Loucy (cell line): ENCODE measurements at regions not wholly inside any gene's neighbourhood (a gene's known extent, or its start where the extent isn't known, plus 50 kb on each side); places are given as distances from the start of the nearest gene placed in this dataset.

Experiments used
- H2AFZ ChIP-seq: fragments of 200-600 bp; sonication (generic); 2 replicates; pipeline ENCODE4 v1.6.0; 2016; ENCODE audit warnings: antibody characterized with exemption, mild to moderate bottlenecking, low read length, moderate library complexity
- H3F3A ChIP-seq: fragments of 200-600 bp; 2 replicates; pipeline ENCODE4 v1.6.0; 2016; ENCODE audit warnings: antibody characterized with exemption, low read depth, mild to moderate bottlenecking
- H3K27me3 ChIP-seq: fragments of 200-600 bp; sonication (generic); 2 replicates; pipeline ENCODE4 v1.6.1; 2014; ENCODE audit warnings: low read length, mild to moderate bottlenecking; ENCODE audit not compliant: insufficient read depth, poor library complexity, severe bottlenecking
- H3K36me3 ChIP-seq: fragments of 200-600 bp; sonication (generic); 2 replicates; pipeline ENCODE4 v1.6.1; 2016; ENCODE audit warnings: low read length; ENCODE audit not compliant: insufficient read depth
- H3K4me1 ChIP-seq: fragments of 200-600 bp; sonication (generic); 2 replicates; pipeline ENCODE4 v1.5.1; 2014; ENCODE audit warnings: low read length, mild to moderate bottlenecking; ENCODE audit not compliant: insufficient read depth, poor library complexity, severe bottlenecking
- H3K4me2 ChIP-seq: fragments of 200-600 bp; sonication (generic); 2 replicates; pipeline ENCODE4 v1.6.0; 2014; ENCODE audit warnings: antibody characterized with exemption, low read length, low read depth, mild to moderate bottlenecking; ENCODE audit not compliant: poor library complexity, severe bottlenecking
- H3K4me3 ChIP-seq: fragments of 200-600 bp; sonication (generic); 2 replicates; pipeline ENCODE4 v1.5.1; 2014; ENCODE audit warnings: low read length, mild to moderate bottlenecking, mixed read lengths; ENCODE audit not compliant: poor library complexity, severe bottlenecking
- H3K79me2 ChIP-seq: fragments of 200-600 bp; sonication (generic); 2 replicates; pipeline ENCODE4 v1.6.1; 2014; ENCODE audit warnings: low read length; ENCODE audit not compliant: insufficient read depth
- H3K9ac ChIP-seq: fragments of 200-600 bp; sonication (generic); 2 replicates; pipeline ENCODE4 v1.6.0; 2014; ENCODE audit warnings: mild to moderate bottlenecking, low read depth, low read length, moderate library complexity; ENCODE audit not compliant: poor library complexity, severe bottlenecking
- H3K9me2 ChIP-seq: fragments of 200-600 bp; sonication (generic); replicated peaks from 2 replicates; pipeline ENCODE4 v1.6.1; 2016; ENCODE audit warnings: low read depth, low read length, mixed read lengths
- H3K9me3 ChIP-seq: fragments of 200-600 bp; sonication (generic); 2 replicates; pipeline ENCODE4 v1.6.1; 2014; ENCODE audit warnings: mild to moderate bottlenecking, antibody characterized with exemption, low read length, low read depth; ENCODE audit not compliant: insufficient read depth
- H4K20me1 ChIP-seq: fragments of 200-600 bp; sonication (generic); 2 replicates; pipeline ENCODE4 v1.6.0; 2014; ENCODE audit warnings: antibody characterized with exemption, low read length, mild to moderate bottlenecking; ENCODE audit not compliant: insufficient read depth, poor library complexity, severe bottlenecking
- CTCF ChIP-seq: fragments of 200-600 bp; sonication (generic); conservative IDR thresholded peaks from 2 replicates; pipeline ENCODE4 v1.5.1; 2014; ENCODE audit warnings: mild to moderate bottlenecking, antibody characterized with exemption, low read length
- EZH2phosphoT487 ChIP-seq: fragments of 200-600 bp; IDR thresholded peaks from 2 replicates; pipeline ENCODE4 v1.6.1; 2018; ENCODE audit warnings: antibody characterized with exemption, mild to moderate bottlenecking, moderate library complexity, borderline replicate concordance

GRCh38 chr12:38016602-38017001 lies 300.0 kb upstream of the ALG10B start:
- H4K20me1 ChIP-seq, result no peaks in the 10 kb centered on the region
- H3K27me3 ChIP-seq, result no peaks in the 10 kb centered on the region
- no peaks in the 10 kb centered on the region for H3K79me2 ChIP-seq
- no peaks in the 10 kb centered on the region for H3K9me2 ChIP-seq
- H3K4me1 ChIP-seq, result no peaks in the 10 kb centered on the region
- no peaks in the 10 kb centered on the region for H3K36me3 ChIP-seq
- no peak overlapping the region for H3K9ac ChIP-seq
- H3K4me2 ChIP-seq, result no peak overlapping the region
- no peak overlapping the region for H3K4me3 ChIP-seq
- H3K9me3 ChIP-seq, result peaks cover 18% of the 10 kb centered on the region; the same call in 1 of the 2 replicates
- no peak overlapping the region for H2AFZ ChIP-seq
- no peak for TF ChIP-seq EZH2phosphoT487
- TF ChIP-seq CTCF, result no peak
- H3F3A ChIP-seq, result no peaks in the 10 kb centered on the region

DNA sequence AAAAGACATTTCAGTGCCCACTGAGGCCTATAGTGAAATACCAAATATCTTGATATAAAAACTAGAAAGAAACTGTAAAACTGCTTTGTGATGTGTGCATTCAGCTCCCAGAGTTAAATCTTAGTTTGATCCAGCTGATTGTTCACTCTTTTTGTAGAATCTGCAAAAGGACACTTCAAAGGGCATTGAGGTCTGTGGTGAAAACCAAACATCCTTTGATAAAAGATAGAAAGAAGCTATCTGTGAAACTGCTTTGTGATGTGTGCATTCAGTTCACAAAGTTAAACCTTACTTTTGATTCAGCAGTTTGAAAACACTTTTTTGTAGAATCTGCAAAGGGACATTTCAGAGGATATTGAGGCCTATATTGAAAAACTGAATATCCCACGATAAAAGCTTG lies 290.7 kb upstream of the ALG10B start:
- Histone ChIP-seq H3K4me1 (no peaks in the 10 kb centered on the region), H3F3A (no peaks in the 10 kb centered on the region), H3K9me3 (peaks cover 18% of the 10 kb centered on the region; the same call in 1 of the 2 replicates), H3K4me2 (no peak overlapping the region), H3K9me2 (no peaks in the 10 kb centered on the region), H3K4me3 (no peak overlapping the region), H3K79me2 (no peaks in the 10 kb centered on the region), H3K36me3 (no peaks in the 10 kb centered on the region), H4K20me1 (no peaks in the 10 kb centered on the region), H3K9ac (no peak overlapping the region), H2AFZ (no peak overlapping the region), H3K27me3 (no peaks in the 10 kb centered on the region)
- no peak for TF ChIP-seq CTCF
- TF ChIP-seq EZH2phosphoT487, result no peak

GRCh38 chr12:38053113-38053512 lies 263.5 kb upstream of the ALG10B start:
- Histone ChIP-seq H3K4me3 (no peak overlapping the region), H3K9me2 (no peaks in the 10 kb centered on the region)

More at GRCh38 chr12:38053113-38053512, 263.5 kb upstream of the ALG10B start:
- H3K4me2 ChIP-seq, result no peak overlapping the region
- no peak for TF ChIP-seq CTCF
- no peak for TF ChIP-seq EZH2phosphoT487
- no peaks in the 10 kb centered on the region for H4K20me1 ChIP-seq
- no peaks in the 10 kb centered on the region for H3K36me3 ChIP-seq
- H3K27me3 ChIP-seq, result no peaks in the 10 kb centered on the region
- no peak overlapping the region for H3K9ac ChIP-seq
- H3K79me2 ChIP-seq, result no peaks in the 10 kb centered on the region
- H3F3A ChIP-seq, result no peaks in the 10 kb centered on the region
- no peak overlapping the region for H2AFZ ChIP-seq
- H3K4me1 ChIP-seq, result no peaks in the 10 kb centered on the region
- H3K9me3 ChIP-seq, result peaks cover 8% of the 10 kb centered on the region; the same call in 1 of the 2 replicates
